K562 (cell line): ENCODE measurements at regions not wholly inside any gene's neighbourhood (a gene's known extent, or its start where the extent isn't known, plus 50 kb on each side); places are given as distances from the start of the nearest gene placed in this dataset.
"Not testable (repeated sequence)": the region's sequence is repeated elsewhere in the genome, so short reads cannot be mapped to it uniquely, and the experiment has no call there.

Experiments
- ATAC-seq: fragments of 200-7000 bp; cut with Tn5 transposase; 3 replicates; pipeline ENCODE4 v1.9.1; 2020; ENCODE audit warnings: moderate library complexity
- BruUV-seq: library from RNA; stranded (reverse); fragments of 400-500 nt; replicated peaks from 2 replicates; lab custom pipeline; 2021; lab: Mats Ljungman, UMichigan
- CTCF ChIA-PET: fragments of 300-600 bp; formaldehyde crosslinking; extraction: SDS; loops from one replicate; lab custom pipeline; 2021; ENCODE audit warnings: low intra/inter-chr PET ratio; lab: Yijun Ruan, JAX
- POLR2A ChIA-PET: fragments of 300-600, 350-650 bp; sonication (Branson Sonifier 250); formaldehyde crosslinking; extraction: SDS; loops from one replicate; lab custom pipeline; 2021; ENCODE audit warnings: antibody characterized with exemption, inconsistent platforms; lab: Yijun Ruan, JAX
- DNase-seq, 4 experiments: peaks; one replicate each; pipeline versions ENCODE4 v3.0.0 to v3.0.0-alpha.2; 2011 to 2018; ENCODE audit warnings: low spot score in 3 of 4, mixed read lengths in 3 of 4; ENCODE audit errors: extremely low read depth in 1 of 4
- FAIRE-seq: peaks from 2 replicates; lab custom pipeline; 2011; peaks lifted over from hg19 to GRCh38; lab: Jason Lieb, UNC
- H2AFZ ChIP-seq: 2 replicates; pipeline ENCODE4 v1.6.0; 2011; ENCODE audit warnings: low read depth, low read length, control low read depth, inconsistent platforms
- H3K27ac ChIP-seq: fragments of 200-600 bp; 3 replicates; pipeline ENCODE4 v1.8.0; 2011; ENCODE audit warnings: low read depth, mild to moderate bottlenecking, control low read depth, inconsistent platforms, low read length, moderate library complexity, mixed read lengths; ENCODE audit errors: extremely low read depth
- H3K27me3 ChIP-seq, 2 experiments: fragments of 300-600 bp in 1 of 2; 2 replicates in 1 of 2; 3 replicates in 1 of 2; pipeline versions ENCODE4 v1.6.0 to v1.8.0; 2011; ENCODE audit warnings: inconsistent platforms in 2 of 2, low read length in 2 of 2, mild to moderate bottlenecking in 1 of 2, mixed read lengths in 1 of 2, moderate library complexity in 1 of 2; ENCODE audit not compliant: control insufficient read depth in 2 of 2, insufficient read depth in 2 of 2
- H3K36me3 ChIP-seq: fragments of 300-600 bp; 3 replicates; pipeline ENCODE4 v1.8.0; 2011; ENCODE audit warnings: mild to moderate bottlenecking, low read length, inconsistent platforms; ENCODE audit not compliant: control insufficient read depth, insufficient read depth
- H3K4me1 ChIP-seq, 2 experiments: fragments of 200-600 bp in 1 of 2; replicated peaks in 1 of 2; 2 replicates in 1 of 2; 3 replicates in 1 of 2; pipeline versions ENCODE4 v1.5.1 to v1.8.0; 2011; ENCODE audit warnings: inconsistent platforms in 2 of 2, low read length in 2 of 2, mild to moderate bottlenecking in 1 of 2, mixed read lengths in 1 of 2, moderate library complexity in 1 of 2; ENCODE audit not compliant: control insufficient read depth in 2 of 2, insufficient read depth in 2 of 2
- H3K4me2 ChIP-seq: 2 replicates; pipeline ENCODE4 v1.6.1; 2011; ENCODE audit warnings: low read length, control low read depth, inconsistent platforms, mixed read lengths; ENCODE audit not compliant: insufficient read depth
- H3K4me3 ChIP-seq: fragments of 200-600 bp; sonication (generic), shearing (Covaris generic); 2 replicates; pipeline ENCODE4 v1.5.1; 2016; ENCODE audit warnings: control low read depth, inconsistent platforms
- H3K79me2 ChIP-seq: fragments of 200-600 bp; 3 replicates; pipeline ENCODE4 v1.8.0; 2011; ENCODE audit warnings: low read length, inconsistent platforms; ENCODE audit not compliant: control insufficient read depth, insufficient read depth
- H3K9ac ChIP-seq, 2 experiments: 2 replicates each; pipeline versions ENCODE4 v1.6.0 to v1.6.1; 2011; ENCODE audit warnings: low read depth in 2 of 2, low read length in 2 of 2, control low read depth in 1 of 2, inconsistent platforms in 1 of 2, mild to moderate bottlenecking in 1 of 2, mixed read lengths in 1 of 2; ENCODE audit not compliant: insufficient read depth in 1 of 2
- H3K9me1 ChIP-seq: one replicate; pipeline ENCODE4 v1.6.0; 2011; ENCODE audit warnings: inconsistent platforms, mild to moderate bottlenecking, low read length, moderate library complexity; ENCODE audit not compliant: control insufficient read depth, insufficient read depth
- H3K9me3 ChIP-seq: replicated peaks from 2 replicates; pipeline ENCODE4 v1.5.1; 2011; ENCODE audit warnings: low read depth, low read length, inconsistent platforms; ENCODE audit not compliant: control insufficient read depth, insufficient read depth
- H4K20me1 ChIP-seq: replicated peaks from 2 replicates; pipeline ENCODE4 v1.6.1; 2011; ENCODE audit warnings: low read length, inconsistent platforms, mixed read lengths; ENCODE audit not compliant: control insufficient read depth, insufficient read depth
- MEIS2 ChIP-seq: fragments of 450-650 bp; IDR thresholded peaks from 2 replicates; pipeline ENCODE4 v1.6.1; 2014; ENCODE audit warnings: mild to moderate bottlenecking; ENCODE audit not compliant: partially characterized antibody
- NFIC ChIP-seq: fragments of 450-650 bp; IDR thresholded peaks from 2 replicates; pipeline ENCODE4 v1.6.1; 2017; ENCODE audit warnings: mild to moderate bottlenecking, inconsistent platforms
- WGBS: fragments of 100-300 bp; shearing (Covaris generic); methylation state at CpG from one replicate; pipeline ENCODE4 v1.1.6; 2016; ENCODE audit warnings: low coverage, mixed read lengths; ENCODE audit not compliant: insufficient coverage; ENCODE audit errors: missing lambda C conversion rate; 5-methylcytosine and 5-hydroxymethylcytosine counted together
- in situ Hi-C: fragments of 300-500 bp; cut with MboI; formaldehyde crosslinking; loops from 4 replicates; pipeline ENCODE4 v1.15.0; 2018; ENCODE audit warnings: inconsistent platforms, mixed read lengths
- intact Hi-C: fragments of 100-400 bp; cut with micrococcal nuclease; formaldehyde crosslinking; loops from 2 replicates; pipeline ENCODE4 v1.14.2; 2022
- TF ChIP-seq, protein P1 (sequence below): fragments of 450-650 bp; IDR thresholded peaks from 2 replicates; pipeline ENCODE4 v1.6.1; 2016
- TF ChIP-seq, protein P2 (sequence below), 2 experiments: IDR thresholded peaks in 1 of 2; conservative IDR thresholded peaks in 1 of 2; 2 replicates each; pipeline ENCODE4 v1.6.1; 2016; ENCODE audit warnings: low read depth in 2 of 2, mild to moderate bottlenecking in 1 of 2, missing compliant biosample characterization in 1 of 2, missing genetic modification characterization in 1 of 2, moderate library complexity in 1 of 2

DNA sequence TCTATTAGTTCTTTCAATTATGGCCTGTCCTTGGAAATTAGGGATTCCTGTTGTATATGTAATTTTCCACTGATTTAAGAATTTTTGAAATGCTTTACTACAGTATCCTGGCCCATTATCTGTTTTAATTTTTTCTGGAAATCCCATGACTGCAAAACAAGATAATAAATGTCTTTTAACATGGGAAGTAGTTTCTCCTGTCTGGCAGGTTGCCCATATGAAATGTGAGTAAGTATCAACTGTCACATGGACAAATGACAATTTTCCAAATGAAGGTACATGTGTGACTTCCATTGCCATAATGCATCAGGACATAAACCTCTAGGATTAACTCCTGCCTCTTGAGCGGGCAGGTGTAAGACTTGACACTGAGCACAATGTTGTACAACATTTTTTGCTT lies 71.9 kb upstream of the ZNF195 start:
- H3K9ac ChIP-seq, H2AFZ ChIP-seq, H3K27me3 ChIP-seq, H3K9me3 ChIP-seq, H3K9me1 ChIP-seq, H3K36me3 ChIP-seq, H3K4me3 ChIP-seq, FAIRE-seq, BruUV-seq, POLR2A ChIA-PET, H3K4me1 ChIP-seq, ATAC-seq, H3K4me2 ChIP-seq, H3K27ac ChIP-seq, H4K20me1 ChIP-seq, H3K79me2 ChIP-seq, CTCF ChIA-PET: not testable (repeated sequence)
- in situ Hi-C loops = loop anchor here (25.0 kb wide), 1 partner anchor 361 kb away; the partner anchor contains the start of gene PGAP2
- peak in 1 of 4 experiments; percentile 16 for DNase-seq
- peak; percentile 78 for TF ChIP-seq MEIS2
- TF ChIP-seq, protein P1, sequence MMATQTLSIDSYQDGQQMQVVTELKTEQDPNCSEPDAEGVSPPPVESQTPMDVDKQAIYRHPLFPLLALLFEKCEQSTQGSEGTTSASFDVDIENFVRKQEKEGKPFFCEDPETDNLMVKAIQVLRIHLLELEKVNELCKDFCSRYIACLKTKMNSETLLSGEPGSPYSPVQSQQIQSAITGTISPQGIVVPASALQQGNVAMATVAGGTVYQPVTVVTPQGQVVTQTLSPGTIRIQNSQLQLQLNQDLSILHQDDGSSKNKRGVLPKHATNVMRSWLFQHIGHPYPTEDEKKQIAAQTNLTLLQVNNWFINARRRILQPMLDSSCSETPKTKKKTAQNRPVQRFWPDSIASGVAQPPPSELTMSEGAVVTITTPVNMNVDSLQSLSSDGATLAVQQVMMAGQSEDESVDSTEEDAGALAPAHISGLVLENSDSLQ = peak; percentile 58; the same call in 1 of the 2 replicates
- TF ChIP-seq NFIC = peak; percentile 66
- TF ChIP-seq, protein P2, sequence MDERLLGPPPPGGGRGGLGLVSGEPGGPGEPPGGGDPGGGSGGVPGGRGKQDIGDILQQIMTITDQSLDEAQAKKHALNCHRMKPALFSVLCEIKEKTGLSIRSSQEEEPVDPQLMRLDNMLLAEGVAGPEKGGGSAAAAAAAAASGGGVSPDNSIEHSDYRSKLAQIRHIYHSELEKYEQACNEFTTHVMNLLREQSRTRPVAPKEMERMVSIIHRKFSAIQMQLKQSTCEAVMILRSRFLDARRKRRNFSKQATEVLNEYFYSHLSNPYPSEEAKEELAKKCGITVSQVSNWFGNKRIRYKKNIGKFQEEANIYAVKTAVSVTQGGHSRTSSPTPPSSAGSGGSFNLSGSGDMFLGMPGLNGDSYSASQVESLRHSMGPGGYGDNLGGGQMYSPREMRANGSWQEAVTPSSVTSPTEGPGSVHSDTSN (CRISPR knock-in tag; IDR thresholded peaks at IDR 0.05; ENCODE audit: low read depth) = not testable (repeated sequence)
- TF ChIP-seq, protein P2 (tag; conservative IDR thresholded peaks at IDR 0.05; ENCODE audit: low read depth) = peak; percentile 49
- WGBS = 63% methylated on average over 1 of the region's 1 CpG
- intact Hi-C loops = loop anchor here (10.0 kb wide), 1 partner anchor 154 kb away; no protein-coding TSS in a partner anchor

DNA sequence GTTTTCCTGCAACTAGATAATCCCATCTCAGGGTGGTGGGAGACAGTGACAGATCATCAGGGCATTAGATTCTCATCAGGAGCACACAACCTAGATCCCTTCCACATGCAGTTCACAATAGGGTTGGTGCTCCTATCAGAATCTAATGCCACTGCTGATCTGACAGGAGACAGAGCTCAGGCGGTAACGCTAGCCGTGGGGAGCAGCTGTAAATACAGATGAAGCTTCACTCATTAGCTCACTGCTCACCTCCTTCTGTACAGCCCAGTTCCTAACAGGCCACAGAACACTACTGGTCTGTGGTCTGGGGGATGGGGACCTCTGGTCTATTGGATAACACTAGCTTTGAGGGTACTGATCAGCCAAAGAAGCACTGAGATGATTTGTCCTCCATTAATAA lies 66.6 kb upstream of the ZNF195 start:
- FAIRE-seq, H3K79me2 ChIP-seq, H3K27ac ChIP-seq, H3K4me2 ChIP-seq, intact Hi-C loops, CTCF ChIA-PET, H3K4me1 ChIP-seq, ATAC-seq, H3K4me3 ChIP-seq, in situ Hi-C loops, POLR2A ChIA-PET, H3K27me3 ChIP-seq, H2AFZ ChIP-seq, H3K9ac ChIP-seq, H3K36me3 ChIP-seq, H3K9me3 ChIP-seq, DNase-seq, H3K9me1 ChIP-seq, H4K20me1 ChIP-seq, BruUV-seq: not testable (repeated sequence)
- WGBS = 20% methylated on average over 2 of the region's 3 CpGs
